ENCODE measurements at regions not wholly inside any gene's neighbourhood (a gene's known extent, or its start where the extent isn't known, plus 50 kb on each side); places are given as distances from the start of the nearest gene placed in this dataset.
"Not testable (repeated sequence)": the region's sequence is repeated elsewhere in the genome, so short reads cannot be mapped to it uniquely, and the experiment has no call there.

- H3K36me3 Mint-ChIP-seq (ENCODE audit: low read depth): no peaks in the 10 kb centered on the region
- H3K27ac Mint-ChIP-seq: no peak overlapping the region
- H3K27me3 Mint-ChIP-seq: no peaks in the 10 kb centered on the region
- no peak for DNase-seq
- H3K9me3 Mint-ChIP-seq: no peaks in the 10 kb centered on the region
- no peak overlapping the region for H3K4me3 Mint-ChIP-seq
- intact Hi-C loops (cut with micrococcal nuclease): no loop called here
- H3K4me1 Mint-ChIP-seq: no peaks in the 10 kb centered on the region
Measured at GRCh38 chr7:109901926-109902325, 1189.0 kb upstream of the LRRN3 start.

DNA sequence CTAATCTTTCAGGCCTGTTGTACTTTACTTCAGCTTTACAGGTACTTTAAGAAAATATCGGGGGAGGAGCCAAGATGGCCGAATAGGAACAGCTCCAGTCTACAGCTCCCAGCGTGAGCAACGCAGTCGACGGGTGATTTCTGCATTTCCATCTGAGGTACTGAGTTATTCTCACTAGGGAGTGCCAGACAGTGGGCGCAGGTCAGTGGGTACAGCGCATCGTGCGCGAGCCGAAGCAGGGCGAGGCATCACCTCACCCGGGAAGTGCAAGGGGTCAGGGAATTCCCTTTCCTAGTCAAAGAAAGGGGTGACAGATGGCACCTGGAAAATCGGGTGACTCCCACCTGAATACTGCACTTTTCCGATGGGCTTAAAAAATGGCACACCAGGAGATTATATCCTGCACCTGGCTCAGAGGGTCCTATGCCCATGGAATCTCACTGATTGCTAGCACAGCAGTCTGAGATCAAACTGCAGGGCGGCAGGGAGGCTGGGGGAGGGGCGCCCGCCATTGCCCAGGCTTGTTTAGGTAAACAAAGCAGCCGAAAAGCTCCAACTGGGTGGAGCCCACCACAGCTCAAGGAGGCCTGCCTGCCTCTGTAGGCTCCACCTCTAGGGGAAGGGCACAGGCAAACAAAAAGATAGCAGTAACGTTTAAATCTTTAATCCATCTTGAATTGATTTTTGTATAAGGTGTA, 1185.4 kb upstream of the LRRN3 start:
- H3K27me3 Mint-ChIP-seq; H3K36me3 Mint-ChIP-seq (ENCODE audit: low read depth); H3K9me3 Mint-ChIP-seq: not testable (repeated sequence)

GRCh38 chr7:109915670-109916069, 1175.3 kb upstream of the LRRN3 start:
- no peaks in the 10 kb centered on the region for H3K27me3 Mint-ChIP-seq
- no peak for DNase-seq
- intact Hi-C loops (cut with micrococcal nuclease): no loop called here
- H3K4me3 Mint-ChIP-seq: no peak overlapping the region
- no peaks in the 10 kb centered on the region for H3K9me3 Mint-ChIP-seq
- no peaks in the 10 kb centered on the region for H3K36me3 Mint-ChIP-seq (ENCODE audit: low read depth)
- H3K27ac Mint-ChIP-seq: no peak overlapping the region
- H3K4me1 Mint-ChIP-seq: no peaks in the 10 kb centered on the region

More for the DNA sequence above, 1185.4 kb upstream of the LRRN3 start:
- H3K4me3 Mint-ChIP-seq; DNase-seq; H3K4me1 Mint-ChIP-seq; intact Hi-C loops (cut with micrococcal nuclease); H3K27ac Mint-ChIP-seq: not testable (repeated sequence)

DNA sequence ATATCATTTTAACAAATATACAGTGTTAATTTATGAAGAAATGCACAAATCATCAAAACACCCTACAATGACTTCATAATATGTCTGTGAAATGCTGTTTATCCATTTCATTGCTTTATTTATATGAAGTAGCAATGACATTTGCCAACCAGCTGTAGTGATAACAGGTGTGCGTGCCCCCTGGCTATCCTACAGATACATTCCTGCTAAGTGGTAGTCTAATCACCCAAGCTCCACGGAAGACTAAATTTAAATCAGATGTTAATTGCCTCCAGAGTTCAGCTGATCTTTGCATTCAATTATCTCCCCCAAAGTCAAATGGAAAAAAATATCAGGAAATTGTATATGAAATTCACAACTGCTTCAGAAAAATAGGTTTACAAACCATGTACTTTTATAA, 1164.2 kb upstream of the LRRN3 start:
- no peak overlapping the region for H3K4me3 Mint-ChIP-seq
- no peaks in the 10 kb centered on the region for H3K4me1 Mint-ChIP-seq
- no peak for DNase-seq
- no peaks in the 10 kb centered on the region for H3K36me3 Mint-ChIP-seq (ENCODE audit: low read depth)
- H3K9me3 Mint-ChIP-seq: peaks cover 10% of the 10 kb centered on the region
- intact Hi-C loops (cut with micrococcal nuclease): no loop called here
- no peaks in the 10 kb centered on the region for H3K27me3 Mint-ChIP-seq
- H3K27ac Mint-ChIP-seq: no peak overlapping the region

- Mint-ChIP-seq H3K4me3 (no peak overlapping the region), H3K27me3 (no peaks in the 10 kb centered on the region), H3K4me1 (no peaks in the 10 kb centered on the region), H3K36me3 (ENCODE audit: low read depth) (no peaks in the 10 kb centered on the region), H3K27ac (no peak overlapping the region), H3K9me3 (no peaks in the 10 kb centered on the region)
- no peak for DNase-seq
- intact Hi-C loops (cut with micrococcal nuclease): no loop called here
Measured at GRCh38 chr7:109930049-109930448, 1160.9 kb upstream of the LRRN3 start.

GRCh38 chr7:109939207-109939606, 1151.7 kb upstream of the LRRN3 start:
- DNase-seq: no peak
- Mint-ChIP-seq H3K27ac (no peak overlapping the region), H3K4me1 (no peaks in the 10 kb centered on the region), H3K4me3 (no peak overlapping the region), H3K27me3 (no peaks in the 10 kb centered on the region), H3K9me3 (no peaks in the 10 kb centered on the region), H3K36me3 (ENCODE audit: low read depth) (no peaks in the 10 kb centered on the region)
- intact Hi-C loops (cut with micrococcal nuclease): no loop called here

GRCh38 chr7:109945820-109946518, 1145.0 kb upstream of the LRRN3 start:
- Mint-ChIP-seq H3K9me3 (no peaks in the 10 kb centered on the region), H3K27me3 (no peaks in the 10 kb centered on the region), H3K4me1 (no peaks in the 10 kb centered on the region), H3K4me3 (no peak overlapping the region), H3K27ac (no peak overlapping the region), H3K36me3 (ENCODE audit: low read depth) (no peaks in the 10 kb centered on the region)
- no peak for DNase-seq
- intact Hi-C loops (cut with micrococcal nuclease): no loop called here

DNA sequence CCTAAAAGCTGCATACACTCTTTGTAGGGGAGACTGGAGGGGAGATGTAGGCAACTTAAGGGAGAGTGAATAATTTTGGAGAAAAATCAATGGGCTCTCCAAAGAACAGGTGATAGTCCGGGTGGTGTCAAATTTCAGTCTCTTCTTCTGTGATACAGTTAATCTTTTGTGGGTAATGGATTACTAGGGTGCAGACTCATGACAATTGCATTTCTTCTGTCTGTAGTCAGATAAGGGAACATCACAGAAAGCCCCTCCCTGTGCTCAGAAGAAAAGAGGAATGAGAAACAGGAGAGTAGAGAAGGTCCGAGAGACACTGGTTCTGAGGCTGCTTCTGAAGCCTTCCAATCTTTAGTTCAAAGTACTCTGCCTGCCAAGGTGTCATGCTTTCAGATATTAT, 1140.7 kb upstream of the LRRN3 start:
- no peaks in the 10 kb centered on the region for H3K4me1 Mint-ChIP-seq
- intact Hi-C loops (cut with micrococcal nuclease): no loop called here
- peaks cover 3% of the 10 kb centered on the region for H3K9me3 Mint-ChIP-seq
- H3K36me3 Mint-ChIP-seq (ENCODE audit: low read depth): no peaks in the 10 kb centered on the region
- no peak for DNase-seq
- no peaks in the 10 kb centered on the region for H3K27me3 Mint-ChIP-seq
- H3K4me3 Mint-ChIP-seq: no peak overlapping the region
- no peak overlapping the region for H3K27ac Mint-ChIP-seq

DNA sequence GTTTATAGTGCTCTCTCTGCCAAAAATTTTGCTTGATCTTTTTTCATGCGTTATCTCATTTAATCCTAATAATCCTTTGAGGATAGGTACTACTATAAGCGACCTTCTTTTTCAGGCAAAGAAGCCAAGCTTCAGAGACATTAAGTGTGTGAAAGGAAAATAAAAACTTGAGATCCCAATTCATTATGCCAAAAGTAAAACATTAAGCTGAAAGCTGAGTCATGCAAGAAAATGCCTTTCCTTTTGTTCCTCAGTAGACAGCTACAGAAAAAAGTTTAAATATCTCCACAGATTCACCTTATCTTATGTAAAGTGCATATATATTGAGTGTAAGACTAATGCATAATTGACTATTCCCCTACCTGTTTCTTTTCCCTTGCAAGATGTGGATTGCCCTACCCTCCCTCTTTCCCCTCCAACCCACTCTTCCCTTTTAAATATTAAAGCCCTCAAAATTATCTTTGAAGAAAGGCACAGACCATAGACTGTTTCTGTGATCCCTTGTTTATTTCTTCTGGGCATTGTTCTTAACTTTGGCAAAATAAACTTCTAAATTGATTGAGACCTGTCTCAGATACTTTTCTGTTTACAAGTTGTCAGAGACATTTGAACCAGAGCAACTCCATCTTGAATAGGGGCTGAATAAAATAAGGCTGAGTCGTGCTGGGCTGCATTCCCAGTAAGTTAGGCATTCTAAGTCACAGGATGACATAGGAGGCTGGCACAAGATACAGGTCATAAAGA, 1139.9 kb upstream of the LRRN3 start:
- no peak for DNase-seq
- H3K9me3 Mint-ChIP-seq: peaks cover 3% of the 10 kb centered on the region
- H3K27ac Mint-ChIP-seq: no peak overlapping the region
- H3K36me3 Mint-ChIP-seq (ENCODE audit: low read depth): no peaks in the 10 kb centered on the region
- no peaks in the 10 kb centered on the region for H3K27me3 Mint-ChIP-seq
- H3K4me3 Mint-ChIP-seq: no peak overlapping the region
- H3K4me1 Mint-ChIP-seq: no peaks in the 10 kb centered on the region
- intact Hi-C loops (cut with micrococcal nuclease): no loop called here

- Mint-ChIP-seq H3K27me3 (no peaks in the 10 kb centered on the region), H3K4me3 (no peak overlapping the region), H3K4me1 (no peaks in the 10 kb centered on the region), H3K27ac (no peak overlapping the region), H3K36me3 (ENCODE audit: low read depth) (no peaks in the 10 kb centered on the region), H3K9me3 (peaks cover 3% of the 10 kb centered on the region)
- DNase-seq: no peak
- intact Hi-C loops (cut with micrococcal nuclease): no loop called here
Measured at GRCh38 chr7:109951565-109951928, 1139.4 kb upstream of the LRRN3 start.

- Mint-ChIP-seq H3K9me3 (peaks cover 6% of the 10 kb centered on the region), H3K4me1 (no peaks in the 10 kb centered on the region), H3K27me3 (no peaks in the 10 kb centered on the region), H3K27ac (no peak overlapping the region), H3K36me3 (ENCODE audit: low read depth) (no peaks in the 10 kb centered on the region), H3K4me3 (no peak overlapping the region)
- intact Hi-C loops (cut with micrococcal nuclease): no loop called here
- no peak for DNase-seq
Measured at GRCh38 chr7:109955986-109956385, 1134.9 kb upstream of the LRRN3 start.

DNA sequence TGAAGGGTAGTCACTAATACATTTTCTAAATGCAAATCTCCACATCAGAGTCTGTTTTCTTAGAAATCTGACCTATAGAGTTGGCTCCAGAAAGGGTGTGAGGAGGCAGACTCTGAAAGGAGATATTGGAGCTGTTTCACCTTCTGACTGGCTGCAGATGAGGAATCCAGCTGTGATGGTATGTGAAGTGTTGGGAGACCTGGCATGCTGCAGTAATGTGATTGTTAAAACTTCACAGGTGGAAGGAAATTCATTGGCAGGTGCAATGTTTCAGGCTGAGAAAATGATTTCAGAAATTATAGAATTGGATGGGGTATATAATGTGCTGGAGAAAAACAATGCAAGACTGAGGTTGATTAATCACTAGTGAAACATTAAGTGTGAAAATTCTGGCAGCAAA, 1134.0 kb upstream of the LRRN3 start:
- no peaks in the 10 kb centered on the region for H3K4me1 Mint-ChIP-seq
- peaks cover 6% of the 10 kb centered on the region for H3K9me3 Mint-ChIP-seq
- no peaks in the 10 kb centered on the region for H3K36me3 Mint-ChIP-seq (ENCODE audit: low read depth)
- no peaks in the 10 kb centered on the region for H3K27me3 Mint-ChIP-seq
- no peak overlapping the region for H3K27ac Mint-ChIP-seq
- DNase-seq: no peak
- H3K4me3 Mint-ChIP-seq: no peak overlapping the region
- intact Hi-C loops (cut with micrococcal nuclease): no loop called here

DNA sequence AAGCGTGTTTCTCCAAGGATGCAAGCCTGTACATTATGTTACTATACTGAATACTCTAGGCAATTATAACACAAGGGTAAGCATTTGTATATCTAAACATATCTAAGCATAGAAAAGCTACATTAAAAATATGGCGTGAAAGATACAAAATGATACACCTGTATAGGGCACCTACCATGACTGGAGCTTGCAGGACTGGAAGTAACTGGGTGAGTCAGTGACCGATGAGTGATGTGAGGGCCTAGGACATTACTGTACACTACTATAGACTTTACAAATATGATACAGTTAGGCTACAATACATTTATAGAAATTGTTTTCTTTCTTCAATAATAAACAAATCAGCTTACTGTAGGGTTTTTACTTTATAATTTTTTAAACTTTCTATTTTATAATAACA, 1127.2 kb upstream of the LRRN3 start:
- Mint-ChIP-seq H3K36me3 (ENCODE audit: low read depth) (no peaks in the 10 kb centered on the region), H3K9me3 (peaks cover 3% of the 10 kb centered on the region), H3K4me3 (no peak overlapping the region), H3K27me3 (no peaks in the 10 kb centered on the region), H3K27ac (no peak overlapping the region), H3K4me1 (no peaks in the 10 kb centered on the region)
- no peak for DNase-seq
- intact Hi-C loops (cut with micrococcal nuclease): no loop called here

DNA sequence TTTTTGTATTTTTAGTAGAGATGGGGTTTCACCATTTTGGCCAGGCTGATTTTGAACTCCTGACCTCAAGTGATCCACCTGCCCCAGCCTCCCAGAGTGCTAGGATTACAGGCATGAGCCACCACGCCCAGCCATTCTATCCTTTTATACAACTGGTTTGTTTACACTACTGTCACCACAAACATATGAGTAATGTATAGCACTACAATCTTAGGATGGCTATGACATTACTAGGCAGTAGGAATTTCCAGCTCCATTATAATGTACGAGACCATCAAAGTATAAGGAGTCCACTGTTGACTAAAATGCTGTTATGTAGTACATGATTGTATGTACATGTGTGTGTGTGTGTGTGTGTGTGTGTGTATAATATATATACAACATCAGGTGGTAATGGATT, 1126.1 kb upstream of the LRRN3 start:
- Mint-ChIP-seq H3K27me3 (no peaks in the 10 kb centered on the region), H3K27ac (no peak overlapping the region), H3K9me3 (peaks cover 3% of the 10 kb centered on the region), H3K36me3 (ENCODE audit: low read depth) (no peaks in the 10 kb centered on the region), H3K4me1 (no peaks in the 10 kb centered on the region), H3K4me3 (no peak overlapping the region)
- DNase-seq: no peak
- intact Hi-C loops (cut with micrococcal nuclease): no loop called here

Measured in activated CD4-positive, alpha-beta T cell treated with anti-CD3 and anti-CD28 coated beads, Interleukin-2, amount 10 ng/mL, durations not matched to agents 24 days and 14 days (primary cell).